A673 (cell line): ENCODE measurements at regions not wholly inside any gene's neighbourhood (a gene's known extent, or its start where the extent isn't known, plus 50 kb on each side); places are given as distances from the start of the nearest gene placed in this dataset.
"Not testable (repeated sequence)": the region's sequence is repeated elsewhere in the genome, so short reads cannot be mapped to it uniquely, and the experiment has no call there.

ENCODE experiments used
- BruUV-seq: library from RNA; stranded (reverse); fragments of 400-500 nt; replicated peaks from 2 replicates; lab custom pipeline; 2021; lab: Mats Ljungman, UMichigan
- CTCF ChIA-PET: fragments of 300-600 bp; sonication (Branson Sonifier 250); formaldehyde crosslinking; loops from one replicate; lab custom pipeline; 2022; ENCODE audit warnings: antibody characterized with exemption; lab: Charles Lee
- POLR2A ChIA-PET: fragments of 300-600 bp; sonication (Branson Sonifier 250); formaldehyde crosslinking; loops from one replicate; lab custom pipeline; 2022; ENCODE audit warnings: antibody characterized with exemption; ENCODE audit not compliant: low non-redundant PET; lab: Charles Lee
- DNase-seq: peaks from one replicate; pipeline ENCODE4 v3.0.0-alpha.2; 2015; ENCODE audit warnings: low spot score
- H3K27ac ChIP-seq: fragments of 200-600 bp; sonication (generic); 2 replicates; pipeline ENCODE4 v1.5.1; 2016; ENCODE audit warnings: mixed run types, low read depth, mild to moderate bottlenecking, mixed read lengths, antibody characterized with exemption, low read length; ENCODE audit not compliant: poor library complexity, severe bottlenecking
- H3K27me3 ChIP-seq: fragments of 200-600 bp; sonication (generic); replicated peaks from 2 replicates; pipeline ENCODE4 v1.6.1; 2017; ENCODE audit warnings: mixed run types, low read depth, mild to moderate bottlenecking, mixed read lengths, antibody characterized with exemption, low read length; ENCODE audit not compliant: insufficient read depth, poor library complexity
- H3K36me3 ChIP-seq: fragments of 200-600 bp; sonication (generic); 2 replicates; pipeline ENCODE4 v1.6.1; 2016; ENCODE audit warnings: mixed run types, mild to moderate bottlenecking, mixed read lengths, antibody characterized with exemption, low read length; ENCODE audit not compliant: insufficient read depth, poor library complexity, severe bottlenecking
- H3K4me1 ChIP-seq: fragments of 200-600 bp; sonication (generic); 2 replicates; pipeline ENCODE4 v1.6.1; 2017; ENCODE audit warnings: mixed run types, mild to moderate bottlenecking, mixed read lengths, antibody characterized with exemption, low read length; ENCODE audit not compliant: insufficient read depth, poor library complexity, severe bottlenecking
- H3K4me3 ChIP-seq: fragments of 200-600 bp; sonication (generic); 2 replicates; pipeline ENCODE4 v1.5.1; 2016; ENCODE audit warnings: low read depth, mixed run types, mild to moderate bottlenecking, mixed read lengths, low read length; ENCODE audit not compliant: poor library complexity, severe bottlenecking
- H3K9me3 ChIP-seq: fragments of 200-600 bp; sonication (generic); 2 replicates; pipeline ENCODE4 v1.6.1; 2016; ENCODE audit warnings: mixed run types, low read depth, mild to moderate bottlenecking, mixed read lengths, antibody characterized with exemption, low read length; ENCODE audit not compliant: poor library complexity, severe bottlenecking
- CTCF ChIP-seq: fragments of 300-800, 200-600 bp; sonication (generic); conservative IDR thresholded peaks from 2 replicates; pipeline ENCODE4 v1.5.1; 2017; ENCODE audit warnings: low read depth, mild to moderate bottlenecking, antibody characterized with exemption, low read length, moderate library complexity, mixed read lengths
- EZH2 ChIP-seq: fragments of 200-600 bp; sonication (generic); IDR thresholded peaks from 2 replicates; pipeline ENCODE4 v1.6.1; 2017; ENCODE audit warnings: borderline replicate concordance, low read depth, mild to moderate bottlenecking, mixed read lengths, antibody characterized with exemption, low read length; ENCODE audit not compliant: poor library complexity, severe bottlenecking
- intact Hi-C: fragments of 100-400 bp; cut with micrococcal nuclease; formaldehyde crosslinking; loops from one replicate; pipeline ENCODE4 v1.10.0; 2022; ENCODE audit not compliant: unreplicated experiment

GRCh38 chr17:14427900-14428647 lies 127.2 kb downstream of the HS3ST3B1 start:
- H3K9me3 ChIP-seq = peaks cover 18% of the 10 kb centered on the region
- DNase-seq = no peak
- TF ChIP-seq EZH2 (no peak), CTCF (no peak)
- no peaks in the 10 kb centered on the region for H3K36me3 ChIP-seq
- intact Hi-C loops = no loop called here
- H3K27ac ChIP-seq = no peak overlapping the region
- H3K27me3 ChIP-seq = no peaks in the 10 kb centered on the region
- CTCF ChIA-PET = no interaction called here
- no peak overlapping the region for H3K4me3 ChIP-seq
- H3K4me1 ChIP-seq = no peaks in the 10 kb centered on the region
- no TSS peak for BruUV-seq
- POLR2A ChIA-PET = no interaction called here

GRCh38 chr17:14423156-14423555 lies 122.3 kb downstream of the HS3ST3B1 start:
- H3K27me3 ChIP-seq, H3K27ac ChIP-seq, H3K4me3 ChIP-seq, H3K36me3 ChIP-seq, intact Hi-C loops, CTCF ChIA-PET, DNase-seq, POLR2A ChIA-PET, BruUV-seq, H3K4me1 ChIP-seq: not testable (repeated sequence)
- H3K9me3 ChIP-seq = peaks cover 18% of the 10 kb centered on the region

GRCh38 chr17:14417336-14417735 lies 116.5 kb downstream of the HS3ST3B1 start:
- intact Hi-C loops = no loop called here
- CTCF ChIA-PET = no interaction called here
- POLR2A ChIA-PET = no interaction called here
- DNase-seq = no peak
- Histone ChIP-seq H3K4me3 (no peak overlapping the region), H3K4me1 (no peaks in the 10 kb centered on the region), H3K36me3 (no peaks in the 10 kb centered on the region), H3K27me3 (no peaks in the 10 kb centered on the region), H3K27ac (no peak overlapping the region), H3K9me3 (peaks cover 8% of the 10 kb centered on the region)
- BruUV-seq = no TSS peak
- TF ChIP-seq EZH2 = no peak
- TF ChIP-seq CTCF = no peak

- no peak overlapping the region for H3K4me3 ChIP-seq
- no TSS peak for BruUV-seq
- H3K36me3 ChIP-seq = no peaks in the 10 kb centered on the region
- no peak for DNase-seq
- intact Hi-C loops = no loop called here
- no peaks in the 10 kb centered on the region for H3K27me3 ChIP-seq
- POLR2A ChIA-PET = no interaction called here
- H3K9me3 ChIP-seq = peaks cover 15% of the 10 kb centered on the region
- no peaks in the 10 kb centered on the region for H3K4me1 ChIP-seq
- TF ChIP-seq EZH2 = no peak
- no peak for TF ChIP-seq CTCF
- no peak overlapping the region for H3K27ac ChIP-seq
- CTCF ChIA-PET = no interaction called here
Observed at GRCh38 chr17:14409292-14409691, 108.4 kb downstream of the HS3ST3B1 start.
